HG02623 (cell line): ENCODE measurements at regions not wholly inside any gene's neighbourhood (a gene's known extent, or its start where the extent isn't known, plus 50 kb on each side); places are given as distances from the start of the nearest gene placed in this dataset.

Source experiments
- ATAC-seq: cut with Tn5 transposase; IDR thresholded peaks from one replicate; pipeline ENCODE4 v1.9.1; 2021; ENCODE audit warnings: moderate library complexity; ENCODE audit not compliant: unreplicated experiment

DNA sequence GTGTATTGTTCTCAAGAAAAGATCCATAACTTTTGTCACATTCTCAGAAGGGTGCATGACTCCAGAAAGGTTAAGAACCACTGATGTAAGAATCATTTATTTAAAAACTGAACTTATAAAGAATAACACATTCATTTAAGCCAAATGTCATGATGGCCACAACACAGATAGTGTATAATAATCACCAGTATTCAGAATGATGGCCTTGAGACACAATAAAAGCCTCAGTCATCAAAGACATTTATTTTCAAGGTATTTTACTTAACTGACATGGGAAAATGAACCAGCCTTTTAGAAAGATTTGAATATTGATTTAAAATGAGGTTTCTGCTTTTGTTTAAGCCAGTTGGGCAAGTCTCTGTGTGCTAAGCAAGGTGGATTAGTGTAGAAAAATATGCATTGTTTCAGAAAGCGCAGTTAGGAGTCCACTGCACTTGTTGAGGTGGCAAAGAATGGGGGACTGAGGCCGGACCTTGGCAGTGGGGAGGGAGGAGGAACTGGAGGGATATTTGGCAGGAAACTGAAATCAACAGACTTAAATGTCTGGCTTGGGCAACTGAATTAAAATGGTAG lies 371.9 kb upstream of the ESRRG start:
- no peak for ATAC-seq

DNA sequence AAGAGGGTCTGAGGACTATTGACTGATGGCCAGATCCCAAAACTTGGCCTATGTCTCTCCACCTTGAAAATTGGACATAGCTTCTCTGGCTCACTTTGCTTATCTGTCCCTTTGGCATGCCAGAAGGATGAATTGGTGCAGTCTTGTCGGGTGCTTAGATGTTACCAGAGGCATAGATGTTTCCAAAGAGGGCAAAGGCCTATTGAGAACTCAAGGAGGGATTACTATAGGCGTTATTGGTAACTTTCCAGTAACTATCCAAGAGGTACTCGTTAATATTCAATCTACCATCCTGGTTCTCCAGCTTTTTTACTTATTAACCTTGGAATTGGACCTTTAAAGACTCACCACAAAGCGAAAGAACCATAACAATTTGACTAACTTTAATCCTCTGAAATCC lies 368.3 kb upstream of the ESRRG start:
- no peak for ATAC-seq

DNA sequence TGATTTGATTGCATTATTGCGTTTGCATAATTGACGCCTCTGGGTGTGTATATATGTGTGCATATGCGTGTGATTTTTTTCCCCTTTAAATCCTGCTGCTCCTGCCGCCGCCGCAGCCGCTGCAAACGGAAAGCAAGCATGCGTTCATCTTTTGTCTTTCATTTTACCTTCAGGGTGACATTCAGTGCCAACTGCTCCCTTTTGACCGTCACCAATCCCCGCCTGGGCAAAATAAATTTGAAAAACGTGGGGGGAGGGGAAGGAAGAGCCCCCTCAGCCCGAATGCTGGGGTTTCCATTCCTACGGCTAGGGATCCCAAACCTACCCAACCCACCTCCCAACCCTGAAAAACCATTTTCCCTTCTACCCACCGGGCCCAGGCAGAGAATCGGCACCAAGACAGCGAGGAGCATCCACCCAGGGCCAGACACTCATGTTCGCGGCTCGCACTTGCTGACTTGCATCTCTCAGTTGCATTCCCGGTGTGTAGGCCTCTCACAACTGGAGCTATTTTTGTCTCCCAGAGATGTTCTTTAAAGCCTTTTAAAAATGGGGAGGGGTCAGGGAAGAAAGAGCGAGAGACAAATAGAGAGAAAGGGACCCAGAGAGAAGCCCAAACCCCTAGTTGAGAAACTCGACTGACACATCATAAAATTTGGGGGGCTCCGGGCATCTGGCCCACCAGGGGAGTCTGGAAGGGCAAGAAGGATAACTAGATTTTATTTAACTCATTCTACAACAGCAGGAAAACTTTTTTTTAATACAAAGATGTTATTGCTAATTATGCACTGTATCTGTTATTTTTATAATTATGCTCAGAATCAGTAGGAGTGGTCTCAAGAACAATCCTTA lies 367.1 kb upstream of the ESRRG start:
- ATAC-seq = no peak

DNA sequence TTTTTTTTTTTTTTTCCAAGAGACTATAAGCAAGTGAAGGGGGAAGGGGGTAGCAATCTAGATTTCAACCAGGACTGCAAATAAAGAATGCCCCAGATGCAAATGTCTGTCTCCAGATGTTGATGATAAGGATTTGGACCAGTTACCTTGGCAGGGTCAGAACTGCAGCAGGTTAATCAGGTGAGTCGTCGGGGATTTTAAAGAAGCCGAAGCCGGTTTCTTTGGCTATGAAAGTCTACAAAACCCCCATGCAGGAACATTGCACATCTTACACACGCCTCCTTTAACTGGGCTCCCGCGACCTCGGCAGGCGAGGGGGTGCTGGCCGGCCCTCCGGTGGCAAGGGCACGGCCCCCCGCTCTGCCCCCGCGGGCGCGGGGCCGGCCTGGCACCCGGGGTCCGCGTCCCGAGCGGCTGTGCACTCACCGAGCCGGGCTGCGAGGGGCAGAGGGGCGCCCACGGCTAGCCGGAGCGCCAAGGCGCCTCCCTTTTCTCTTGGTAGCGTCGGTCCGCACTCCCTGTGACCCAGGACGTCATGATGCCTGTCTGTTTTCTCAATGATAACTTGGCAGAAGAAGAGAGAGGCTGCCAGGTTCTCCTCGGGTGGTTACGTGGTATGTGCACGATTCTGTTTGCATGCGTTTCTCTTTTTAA lies 366.3 kb upstream of the ESRRG start:
- ATAC-seq = no peak

DNA sequence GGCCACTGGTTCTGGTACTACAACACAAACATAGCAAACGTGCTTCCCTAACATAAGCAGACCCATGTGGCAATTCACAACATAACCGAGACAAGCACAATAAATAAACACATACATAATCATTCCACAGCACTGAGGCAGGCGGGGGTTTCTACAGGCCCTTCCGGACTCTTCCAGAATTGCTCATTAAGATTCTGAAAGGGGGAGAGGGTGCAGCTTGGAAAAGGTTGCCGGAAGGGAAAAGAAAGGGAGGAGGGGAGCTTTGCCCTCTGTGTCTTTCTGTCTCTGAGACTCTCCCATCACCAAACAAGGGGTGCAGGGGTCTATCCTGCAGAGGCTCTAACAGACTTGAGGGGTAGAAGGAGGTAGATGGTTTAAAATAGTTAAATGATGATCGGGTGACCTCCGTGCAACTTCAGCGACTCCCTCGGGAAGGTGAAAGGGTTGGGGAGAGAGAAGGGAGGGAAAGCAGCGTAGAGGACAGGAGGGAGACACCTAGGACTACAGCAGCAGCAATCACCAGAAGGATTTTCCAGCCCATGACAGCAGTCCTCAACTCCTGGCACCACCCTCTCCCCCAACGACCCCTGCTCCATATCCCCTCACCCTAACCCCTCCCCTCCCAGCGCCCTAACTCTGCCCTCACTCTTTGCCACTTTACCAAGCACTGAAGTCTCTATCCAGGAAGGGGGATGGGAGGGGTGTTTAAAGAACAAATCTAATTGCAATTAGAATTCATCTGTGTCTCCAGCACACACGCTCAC lies 365.5 kb upstream of the ESRRG start:
- no peak for ATAC-seq

DNA sequence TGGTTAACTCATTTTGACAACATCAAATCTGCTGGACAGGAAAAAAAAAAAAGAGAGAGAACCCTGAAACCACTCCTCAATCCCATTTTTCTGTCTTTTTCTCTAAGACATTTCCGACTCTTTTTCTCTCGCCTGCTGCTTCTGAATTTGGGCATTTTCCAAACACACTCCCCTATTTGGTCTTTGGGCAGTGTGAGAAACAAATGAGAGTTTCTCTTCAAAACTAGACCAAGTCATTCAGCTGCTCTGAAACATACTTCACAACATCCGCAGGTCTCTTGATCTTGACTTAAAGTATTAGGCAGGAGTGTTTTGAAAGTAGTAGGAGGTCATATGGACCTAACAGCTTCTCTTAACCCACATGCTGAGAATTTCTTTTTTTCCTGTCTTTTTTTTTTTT lies 364.8 kb upstream of the ESRRG start:
- ATAC-seq = no peak

DNA sequence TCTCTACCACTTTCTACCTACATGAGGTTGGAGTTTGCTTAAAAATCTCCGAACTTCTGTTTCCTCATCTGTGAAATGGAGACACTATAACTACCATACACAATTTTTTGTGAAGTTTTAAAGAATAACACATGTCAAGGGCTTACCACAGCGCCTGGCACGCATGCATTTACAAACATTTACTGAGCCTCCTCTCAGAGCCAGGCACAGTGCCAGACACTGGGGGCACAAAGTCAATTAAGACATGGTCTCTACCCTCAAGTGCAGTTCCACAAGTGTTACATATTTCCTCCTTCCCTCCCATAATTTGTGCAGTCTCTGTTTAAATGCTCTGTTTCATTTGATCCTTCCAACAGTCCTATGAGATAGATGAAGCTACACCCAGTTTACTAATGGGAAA lies 356.4 kb upstream of the ESRRG start:
- ATAC-seq = no peak

DNA sequence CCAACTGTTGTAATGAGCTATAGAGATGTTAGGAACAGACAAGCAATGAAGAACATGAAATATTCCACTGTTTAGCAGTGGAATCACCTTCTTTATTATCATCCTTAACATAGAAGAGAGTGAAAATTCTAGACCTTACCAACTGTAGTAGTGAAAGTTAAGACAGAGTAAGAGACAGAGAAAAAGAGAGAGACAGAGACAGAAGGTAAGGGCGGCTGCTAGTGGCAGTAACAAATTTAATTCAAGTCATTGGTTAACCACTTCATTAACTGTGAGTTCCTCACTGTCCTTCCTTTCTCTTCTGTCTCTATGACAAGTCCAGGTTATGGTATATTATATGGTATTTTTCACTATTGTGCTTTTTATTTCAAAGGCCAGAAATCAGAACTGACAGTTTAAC lies 355.7 kb upstream of the ESRRG start:
- ATAC-seq = no peak

DNA sequence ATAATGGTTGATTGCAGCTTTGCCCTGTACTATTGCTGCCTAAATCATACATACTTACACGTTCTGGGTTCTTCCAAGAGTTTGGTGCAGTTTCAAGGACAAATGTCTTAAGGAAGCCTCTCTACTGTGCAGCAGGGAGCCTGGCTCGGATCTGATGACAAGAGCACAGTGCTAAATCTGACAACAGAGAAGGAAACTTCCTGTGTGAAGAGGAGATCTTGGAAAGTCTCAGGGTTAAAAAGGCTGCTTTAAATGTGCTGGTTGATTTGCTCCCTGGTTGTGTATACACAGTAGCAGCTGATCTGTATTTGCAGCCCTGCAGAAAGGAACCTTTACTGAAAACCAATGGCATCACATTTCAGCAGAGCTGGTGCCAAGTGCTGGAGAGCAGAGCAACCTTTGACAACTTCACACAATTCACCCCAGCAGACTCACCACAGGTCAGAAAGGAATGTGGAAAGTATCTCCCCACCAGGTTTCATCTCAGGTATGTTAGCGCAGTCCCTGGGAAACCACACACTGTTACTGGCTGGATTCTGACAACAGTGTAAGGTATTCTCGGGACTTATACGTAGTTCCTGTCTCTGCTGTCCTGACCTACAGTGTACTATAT lies 355.0 kb upstream of the ESRRG start:
- no peak for ATAC-seq

DNA sequence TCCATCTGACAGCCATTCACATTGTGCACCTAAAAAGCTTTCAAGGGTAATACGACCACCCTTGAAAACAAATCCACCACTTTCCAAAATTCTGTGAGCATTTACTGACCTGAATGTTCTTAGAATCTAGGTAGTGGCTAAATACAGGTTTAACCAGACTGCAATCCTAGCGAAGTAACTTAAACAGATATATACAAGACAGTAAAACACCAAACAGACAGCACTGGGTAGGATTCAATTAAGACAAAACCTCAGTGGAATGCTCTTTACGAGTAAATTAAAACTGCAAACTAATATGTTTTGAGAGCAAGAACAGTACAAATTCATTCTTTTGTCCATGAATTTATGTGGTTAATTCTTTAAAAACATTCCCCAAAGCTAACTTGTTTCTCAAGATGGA lies 354.2 kb upstream of the ESRRG start:
- no peak for ATAC-seq

DNA sequence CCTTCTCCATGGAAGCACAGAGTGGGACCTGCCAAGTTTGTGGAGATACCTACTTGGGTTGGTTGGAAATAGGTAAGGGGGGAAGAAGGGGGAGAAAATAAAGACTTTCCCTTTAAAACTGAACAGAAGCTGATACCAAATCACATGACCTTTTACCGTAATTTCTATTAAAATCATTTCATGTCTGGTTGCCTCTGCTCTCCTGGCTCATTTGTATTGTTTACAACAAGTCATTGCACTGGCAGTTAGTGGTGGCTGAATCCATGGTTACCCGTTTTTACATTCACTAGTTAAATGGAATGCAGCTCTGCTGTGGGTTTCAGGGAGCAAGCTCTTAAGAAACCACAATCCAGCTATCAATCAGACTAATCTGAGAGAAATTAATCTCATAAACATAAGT lies 353.7 kb upstream of the ESRRG start:
- no peak for ATAC-seq

DNA sequence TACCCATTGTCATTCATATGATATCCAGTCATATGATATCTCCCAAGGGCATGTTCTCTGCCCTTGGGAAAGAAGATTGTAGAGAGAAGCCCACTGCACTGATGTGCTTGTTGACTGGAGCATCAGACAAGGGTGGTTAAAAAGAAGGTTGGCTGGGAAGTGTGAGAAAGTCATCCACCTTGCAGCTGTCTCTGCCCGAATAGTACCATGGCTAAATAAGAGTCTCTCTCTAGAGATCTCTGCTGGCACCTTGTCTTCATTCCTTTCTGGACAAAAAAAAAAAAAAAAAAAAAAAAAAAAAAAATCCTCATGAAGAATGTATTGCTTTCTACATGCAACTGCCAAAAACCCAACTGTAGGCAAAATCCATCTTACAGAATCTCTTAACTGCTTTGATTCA lies 349.7 kb upstream of the ESRRG start:
- no peak for ATAC-seq

DNA sequence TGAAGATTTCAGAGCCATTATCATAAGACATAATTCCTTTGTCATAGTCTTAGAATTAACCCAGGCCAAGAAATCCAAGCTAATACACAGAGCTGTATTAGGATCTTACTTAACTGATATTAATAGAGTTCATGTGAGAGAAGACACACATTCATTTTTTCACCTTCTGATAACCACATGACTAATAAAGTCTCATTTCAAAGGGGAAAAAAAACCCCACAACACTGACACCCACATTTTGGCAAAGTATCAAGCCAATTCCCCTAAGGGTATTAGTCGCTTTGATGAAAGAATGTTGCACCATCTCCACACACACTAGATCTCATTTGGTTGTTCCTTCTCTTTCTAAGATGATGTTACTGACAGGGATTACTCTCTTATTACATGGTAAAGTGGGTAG lies 344.4 kb upstream of the ESRRG start:
- no peak for ATAC-seq

DNA sequence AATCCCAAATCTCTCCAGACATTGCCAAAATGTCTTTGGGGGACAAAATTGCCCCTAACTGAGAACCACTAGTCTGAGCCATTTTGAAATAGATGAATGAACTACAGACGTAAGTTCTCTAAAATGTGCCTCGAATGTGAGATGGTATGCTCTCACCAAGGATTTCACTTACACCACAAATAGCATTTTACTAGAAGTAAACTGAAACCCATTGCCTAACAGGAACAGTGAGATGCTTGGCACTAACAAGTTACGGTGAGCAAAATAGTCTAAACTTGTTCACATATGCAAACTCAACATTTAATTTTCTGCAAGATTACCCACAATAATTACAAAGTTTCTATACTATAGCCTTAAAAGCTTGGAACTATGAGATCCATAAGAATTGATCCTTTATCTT lies 343.6 kb upstream of the ESRRG start:
- ATAC-seq = no peak

DNA sequence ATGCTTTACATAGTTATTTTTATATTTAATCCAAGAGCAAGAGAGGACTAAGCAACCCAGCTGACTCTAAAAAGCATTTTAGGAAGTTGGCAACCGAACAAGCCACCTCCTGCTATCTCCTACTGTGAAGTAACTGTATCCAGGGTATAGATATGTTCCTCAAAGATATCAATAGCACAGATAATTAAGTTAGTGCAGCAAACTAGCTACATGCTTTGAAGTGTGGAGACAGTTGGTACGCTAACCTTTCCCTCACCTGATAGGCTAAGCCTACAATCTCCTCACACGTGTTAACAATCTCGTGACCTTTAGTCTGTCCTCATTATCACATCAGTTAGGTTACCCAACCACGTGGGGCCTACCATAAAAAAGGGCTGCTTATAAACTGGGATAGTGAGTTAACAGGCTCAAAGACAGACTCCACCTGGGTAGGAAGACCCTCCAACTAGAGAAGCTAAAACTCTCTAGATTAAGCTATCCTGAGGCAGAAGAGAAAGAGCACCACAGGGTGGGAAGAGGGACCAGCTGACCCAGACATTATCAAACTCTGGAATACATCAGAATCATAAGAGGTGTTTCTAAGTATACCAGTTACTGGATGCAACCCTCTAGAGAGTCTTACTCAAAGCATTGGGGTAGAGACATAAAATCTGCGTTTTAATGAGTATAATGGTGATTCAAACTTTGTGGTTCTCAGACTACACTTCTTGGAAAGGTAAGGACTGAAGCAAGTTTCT lies 340.1 kb upstream of the ESRRG start:
- no peak for ATAC-seq

DNA sequence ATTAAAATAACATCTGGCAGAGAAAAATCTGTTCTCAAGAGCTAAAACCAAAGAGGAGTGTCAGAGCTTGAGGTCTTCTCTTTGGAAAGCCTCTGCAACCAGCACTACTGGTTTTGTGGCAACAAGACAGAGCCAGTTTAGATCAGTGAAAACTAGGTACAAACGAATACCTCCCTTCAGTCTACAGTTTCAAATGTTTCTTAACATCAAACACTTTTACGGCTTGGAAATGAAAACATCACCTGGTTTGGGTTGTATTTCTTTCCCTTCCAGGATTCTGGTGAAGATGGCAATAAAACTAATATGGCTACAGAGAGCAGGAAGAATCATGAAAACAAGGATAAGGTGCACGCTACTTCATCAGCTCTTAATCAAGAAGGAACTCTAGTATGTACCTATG lies 339.4 kb upstream of the ESRRG start:
- ATAC-seq = no peak

DNA sequence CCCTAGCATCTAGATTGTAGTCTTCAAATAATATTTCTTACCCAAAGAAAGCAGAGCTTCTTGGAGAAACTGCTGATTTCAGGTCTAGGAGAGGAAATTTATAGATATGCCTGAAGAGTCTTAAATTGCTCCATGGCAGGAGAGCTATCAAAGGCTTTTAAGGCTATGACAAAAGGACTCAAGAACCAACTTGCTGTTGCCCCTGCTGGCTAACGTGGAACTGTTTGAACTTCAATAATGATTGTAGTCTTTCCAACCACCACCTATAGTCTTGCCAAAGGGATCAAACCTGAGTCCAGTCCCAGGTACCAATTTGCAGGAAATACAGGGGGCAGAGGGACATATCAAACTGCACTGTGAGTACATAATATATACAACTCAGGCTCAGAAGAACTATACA lies 336.2 kb upstream of the ESRRG start:
- no peak for ATAC-seq

DNA sequence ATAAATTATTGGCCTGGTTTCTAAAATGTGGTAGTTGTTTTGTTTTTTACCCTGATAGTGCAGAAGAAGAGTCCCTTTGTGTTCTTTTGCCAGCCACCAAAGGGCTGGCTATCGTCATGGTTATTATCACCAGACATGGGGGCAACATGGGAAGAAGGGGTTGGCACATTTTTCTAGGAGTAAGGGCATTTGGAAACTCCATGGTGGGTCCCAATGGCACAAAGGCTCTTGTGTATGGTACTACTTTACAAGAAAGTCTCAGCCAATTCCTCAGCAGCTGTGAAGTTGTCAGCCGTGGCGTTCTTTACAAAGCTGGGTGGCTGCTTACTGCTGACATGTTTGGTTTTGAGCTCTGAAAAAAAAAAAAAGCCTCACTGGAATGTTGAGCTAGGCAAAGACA lies 330.4 kb upstream of the ESRRG start:
- ATAC-seq = no peak

DNA sequence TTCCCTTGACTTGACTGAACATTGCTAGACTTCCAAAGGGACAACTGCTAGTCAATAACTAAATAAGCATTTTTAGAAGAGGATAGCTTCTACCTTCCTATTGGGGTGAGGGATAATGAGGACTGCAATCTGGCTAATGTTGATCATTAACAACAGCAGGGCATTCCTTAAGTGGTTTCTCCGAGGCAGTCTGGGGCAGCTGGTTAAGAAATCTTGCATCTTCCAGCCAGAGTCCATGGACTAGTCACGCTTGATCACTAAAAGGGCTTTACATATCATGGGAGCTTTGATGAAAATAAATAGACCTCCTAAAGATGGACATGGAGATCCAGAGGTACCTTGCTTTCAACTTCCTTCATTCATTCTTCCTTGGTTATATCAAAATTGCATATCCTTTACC lies 329.4 kb upstream of the ESRRG start:
- no peak for ATAC-seq

DNA sequence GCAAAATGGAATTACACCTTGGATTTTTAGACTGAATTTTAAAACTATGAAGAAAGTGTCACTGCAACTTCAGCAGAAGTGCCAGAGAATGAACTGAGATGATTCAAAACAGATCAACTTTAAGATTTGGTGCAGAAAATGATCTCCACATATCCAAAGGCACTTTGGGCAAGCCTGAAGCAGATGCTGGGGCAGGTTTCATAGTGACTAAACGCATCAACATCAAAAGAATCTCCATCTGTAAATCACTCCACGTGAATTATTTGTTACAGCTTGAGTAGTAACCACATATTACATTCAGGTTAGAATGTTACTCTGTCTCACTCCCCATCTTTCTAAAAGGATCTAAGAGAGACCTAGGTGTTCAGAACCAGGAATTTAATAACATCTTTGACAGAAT lies 329.0 kb upstream of the ESRRG start:
- no peak for ATAC-seq

DNA sequence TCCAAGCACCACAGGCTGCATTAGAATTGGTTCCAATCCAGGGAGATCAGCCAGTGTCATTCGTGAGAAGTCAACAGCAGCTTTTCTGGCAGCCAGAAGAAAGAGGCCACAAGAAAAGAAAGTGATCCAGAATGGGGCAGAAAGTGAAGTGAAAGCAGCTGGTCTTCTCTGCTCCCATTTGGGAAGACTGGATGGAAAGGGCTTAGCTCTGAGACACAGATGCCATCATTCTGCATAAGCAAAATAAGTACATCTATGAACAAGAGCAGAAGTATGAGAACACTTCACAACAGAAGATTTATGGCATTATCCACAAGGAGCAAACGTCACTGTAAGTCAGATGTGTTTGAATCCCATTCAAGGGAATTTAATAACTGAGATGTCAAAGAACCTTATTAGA lies 326.5 kb upstream of the ESRRG start:
- ATAC-seq = no peak
